ENCODE measurements at regions not wholly inside any gene's neighbourhood (a gene's known extent, or its start where the extent isn't known, plus 50 kb on each side); places are given as distances from the start of the nearest gene placed in this dataset.

DNA sequence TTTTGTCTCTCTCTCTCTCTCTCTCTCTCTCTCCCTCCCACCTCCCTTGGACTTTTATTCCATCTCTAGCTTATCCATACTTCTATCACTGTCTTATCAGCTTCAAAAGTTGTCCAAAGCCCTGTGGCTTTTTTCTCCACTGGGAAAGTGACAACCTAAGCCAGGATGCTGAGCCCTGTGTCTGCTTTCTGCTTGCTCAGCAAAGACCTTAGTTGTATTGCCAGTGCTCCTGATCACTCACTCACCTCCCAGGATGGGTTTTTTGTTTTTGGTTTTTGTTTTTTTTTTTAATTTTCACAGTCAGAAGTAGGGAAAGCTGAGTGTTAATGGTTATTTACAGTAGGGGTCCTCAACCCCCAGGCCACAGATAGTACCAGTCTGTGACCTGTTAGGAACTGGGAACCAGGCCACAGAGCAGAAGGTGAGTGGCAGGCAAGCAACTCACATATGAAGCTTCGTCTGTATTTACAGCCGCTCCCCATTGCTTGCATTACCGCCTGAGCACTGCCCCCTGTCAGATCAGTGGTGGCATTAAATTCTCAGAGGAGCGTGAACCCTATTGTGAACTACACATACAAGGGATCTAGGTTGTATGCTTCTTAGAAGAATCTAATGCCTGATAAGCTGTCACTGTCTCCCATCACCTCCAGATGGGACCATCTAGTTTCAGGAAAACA is 125.0 kb upstream of the ID4 start:
- Histone ChIP-seq H3K27me3 (ENCODE audit: insufficient read depth, low read depth, low read length) (no peaks in the 10 kb centered on the region), H2AFZ (ENCODE audit: low read depth, low read length) (no peak overlapping the region), H3K9me2 (ENCODE audit: insufficient read depth, low read length) (no peaks in the 10 kb centered on the region), H3K9ac (ENCODE audit: low read length) (no peak overlapping the region), H3K27ac (ENCODE audit: low read length) (no peak overlapping the region), H3K4me2 (ENCODE audit: low read length) (no peak overlapping the region), H3F3A (ENCODE audit: insufficient read depth, low read length, poor library complexity, severe bottlenecking) (peaks cover 4% of the 10 kb centered on the region), H4K20me1 (ENCODE audit: insufficient read depth) (no peaks in the 10 kb centered on the region), H3K9me3 (ENCODE audit: low read length) (no peaks in the 10 kb centered on the region), H3K79me2 (replicated peaks; ENCODE audit: insufficient read depth, low read length) (no peaks in the 10 kb centered on the region), H3K4me3 (ENCODE audit: low read length) (no peak overlapping the region), H3K36me3 (ENCODE audit: insufficient read depth, low read length) (no peaks in the 10 kb centered on the region)
- TF ChIP-seq SMC3 (conservative IDR thresholded peaks at IDR 0.05; ENCODE audit: poor library complexity) (no peak), TAF1 (IDR thresholded peaks at IDR 0.05; ENCODE audit: low read depth) (no peak)

DNA sequence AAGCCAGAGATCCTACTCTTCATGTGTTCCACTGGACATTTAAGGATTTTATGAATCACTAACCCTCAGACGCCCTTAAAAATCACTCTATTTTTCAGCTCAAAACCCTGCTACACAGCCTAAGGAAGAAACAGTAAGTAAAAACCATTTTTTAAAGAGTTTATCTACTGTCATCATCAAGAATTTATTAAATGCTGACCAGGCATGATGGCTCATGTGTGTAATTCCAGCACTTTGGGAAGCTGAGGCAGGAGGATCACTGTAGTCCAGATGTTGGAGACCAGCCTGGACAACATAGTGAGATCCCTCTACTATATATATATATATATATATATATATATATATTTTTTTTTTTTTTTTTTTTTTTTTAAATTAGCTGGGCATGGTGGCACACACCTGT is 124.2 kb upstream of the ID4 start:
- Histone ChIP-seq H3K36me3 (ENCODE audit: insufficient read depth, low read length) (no peaks in the 10 kb centered on the region), H3K79me2 (replicated peaks; ENCODE audit: insufficient read depth, low read length) (no peaks in the 10 kb centered on the region), H3K9me2 (ENCODE audit: insufficient read depth, low read length) (no peaks in the 10 kb centered on the region), H3K9ac (ENCODE audit: low read length) (no peak overlapping the region), H2AFZ (ENCODE audit: low read depth, low read length) (no peak overlapping the region), H3K27me3 (ENCODE audit: insufficient read depth, low read depth, low read length) (no peaks in the 10 kb centered on the region), H3K27ac (ENCODE audit: low read length) (no peak overlapping the region), H3K9me3 (ENCODE audit: low read length) (no peaks in the 10 kb centered on the region), H3F3A (ENCODE audit: insufficient read depth, low read length, poor library complexity, severe bottlenecking) (peaks cover 4% of the 10 kb centered on the region), H3K4me3 (ENCODE audit: low read length) (no peak overlapping the region), H4K20me1 (ENCODE audit: insufficient read depth) (no peaks in the 10 kb centered on the region), H3K4me2 (ENCODE audit: low read length) (no peak overlapping the region)
- TF ChIP-seq, protein P1, sequence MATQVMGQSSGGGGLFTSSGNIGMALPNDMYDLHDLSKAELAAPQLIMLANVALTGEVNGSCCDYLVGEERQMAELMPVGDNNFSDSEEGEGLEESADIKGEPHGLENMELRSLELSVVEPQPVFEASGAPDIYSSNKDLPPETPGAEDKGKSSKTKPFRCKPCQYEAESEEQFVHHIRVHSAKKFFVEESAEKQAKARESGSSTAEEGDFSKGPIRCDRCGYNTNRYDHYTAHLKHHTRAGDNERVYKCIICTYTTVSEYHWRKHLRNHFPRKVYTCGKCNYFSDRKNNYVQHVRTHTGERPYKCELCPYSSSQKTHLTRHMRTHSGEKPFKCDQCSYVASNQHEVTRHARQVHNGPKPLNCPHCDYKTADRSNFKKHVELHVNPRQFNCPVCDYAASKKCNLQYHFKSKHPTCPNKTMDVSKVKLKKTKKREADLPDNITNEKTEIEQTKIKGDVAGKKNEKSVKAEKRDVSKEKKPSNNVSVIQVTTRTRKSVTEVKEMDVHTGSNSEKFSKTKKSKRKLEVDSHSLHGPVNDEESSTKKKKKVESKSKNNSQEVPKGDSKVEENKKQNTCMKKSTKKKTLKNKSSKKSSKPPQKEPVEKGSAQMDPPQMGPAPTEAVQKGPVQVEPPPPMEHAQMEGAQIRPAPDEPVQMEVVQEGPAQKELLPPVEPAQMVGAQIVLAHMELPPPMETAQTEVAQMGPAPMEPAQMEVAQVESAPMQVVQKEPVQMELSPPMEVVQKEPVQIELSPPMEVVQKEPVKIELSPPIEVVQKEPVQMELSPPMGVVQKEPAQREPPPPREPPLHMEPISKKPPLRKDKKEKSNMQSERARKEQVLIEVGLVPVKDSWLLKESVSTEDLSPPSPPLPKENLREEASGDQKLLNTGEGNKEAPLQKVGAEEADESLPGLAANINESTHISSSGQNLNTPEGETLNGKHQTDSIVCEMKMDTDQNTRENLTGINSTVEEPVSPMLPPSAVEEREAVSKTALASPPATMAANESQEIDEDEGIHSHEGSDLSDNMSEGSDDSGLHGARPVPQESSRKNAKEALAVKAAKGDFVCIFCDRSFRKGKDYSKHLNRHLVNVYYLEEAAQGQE (IDR thresholded peaks at IDR 0.05; ENCODE audit: borderline replicate concordance): no peak
- TF ChIP-seq, protein P2, sequence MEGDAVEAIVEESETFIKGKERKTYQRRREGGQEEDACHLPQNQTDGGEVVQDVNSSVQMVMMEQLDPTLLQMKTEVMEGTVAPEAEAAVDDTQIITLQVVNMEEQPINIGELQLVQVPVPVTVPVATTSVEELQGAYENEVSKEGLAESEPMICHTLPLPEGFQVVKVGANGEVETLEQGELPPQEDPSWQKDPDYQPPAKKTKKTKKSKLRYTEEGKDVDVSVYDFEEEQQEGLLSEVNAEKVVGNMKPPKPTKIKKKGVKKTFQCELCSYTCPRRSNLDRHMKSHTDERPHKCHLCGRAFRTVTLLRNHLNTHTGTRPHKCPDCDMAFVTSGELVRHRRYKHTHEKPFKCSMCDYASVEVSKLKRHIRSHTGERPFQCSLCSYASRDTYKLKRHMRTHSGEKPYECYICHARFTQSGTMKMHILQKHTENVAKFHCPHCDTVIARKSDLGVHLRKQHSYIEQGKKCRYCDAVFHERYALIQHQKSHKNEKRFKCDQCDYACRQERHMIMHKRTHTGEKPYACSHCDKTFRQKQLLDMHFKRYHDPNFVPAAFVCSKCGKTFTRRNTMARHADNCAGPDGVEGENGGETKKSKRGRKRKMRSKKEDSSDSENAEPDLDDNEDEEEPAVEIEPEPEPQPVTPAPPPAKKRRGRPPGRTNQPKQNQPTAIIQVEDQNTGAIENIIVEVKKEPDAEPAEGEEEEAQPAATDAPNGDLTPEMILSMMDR (IDR thresholded peaks at IDR 0.05; ENCODE audit: poor library complexity, severe bottlenecking): no peak
- TF ChIP-seq POLR2AphosphoS5 (IDR thresholded peaks at IDR 0.05) (no peak), RAD21 (conservative IDR thresholded peaks at IDR 0.05) (no peak), MXI1 (conservative IDR thresholded peaks at IDR 0.05; ENCODE audit: poor library complexity, severe bottlenecking) (no peak), EZH2 (IDR thresholded peaks at IDR 0.05; ENCODE audit: borderline replicate concordance, insufficient read depth, low read length, poor library complexity, severe bottlenecking) (no peak), EP300 (conservative IDR thresholded peaks at IDR 0.05; ENCODE audit: poor library complexity, severe bottlenecking) (no peak), SMC3 (conservative IDR thresholded peaks at IDR 0.05; ENCODE audit: poor library complexity) (no peak), TAF1 (IDR thresholded peaks at IDR 0.05; ENCODE audit: low read depth) (no peak)
